ENCODE measurements at regions not wholly inside any gene's neighbourhood (a gene's known extent, or its start where the extent isn't known, plus 50 kb on each side); places are given as distances from the start of the nearest gene placed in this dataset.

- peaks cover 0 to under 1% (median 0%) of the 10 kb centered on the region in 12 donors for H3K4me1 ChIP-seq
- no peaks in the 10 kb centered on the region for H3K36me3 ChIP-seq
- H3K9me3 ChIP-seq: no peaks in the 10 kb centered on the region
- 84 to 87% (median 86%) methylated on average over 2 of the region's 2 CpGs for WGBS, 4 donors
- H3K4me3 ChIP-seq: no peak overlapping the region
- no peak for ATAC-seq
- no peak overlapping the region for H3K27ac ChIP-seq
- no peak for DNase-seq
- H3K27me3 ChIP-seq: no peaks in the 10 kb centered on the region
- intact Hi-C loops (cut with DNase I): no loop called here
- TF ChIP-seq CTCF (IDR thresholded peaks at IDR 0.05) (no peak), POLR2A (IDR thresholded peaks at IDR 0.05) (no peak)
These were observed 388.3 kb downstream of the PDGFC start for GRCh38 chr4:156583265-156583664.

GRCh38 chr4:156581282-156582063 is 390.1 kb downstream of the PDGFC start:
- H3K4me3 ChIP-seq: no peak overlapping the region
- H3K36me3 ChIP-seq: no peaks in the 10 kb centered on the region
- DNase-seq: no peak
- ATAC-seq: no peak
- no peaks in the 10 kb centered on the region for H3K27me3 ChIP-seq
- H3K4me1 ChIP-seq: peaks cover 0 to 2% (median 0%) of the 10 kb centered on the region in 12 donors
- intact Hi-C loops (cut with DNase I): no loop called here
- no peak overlapping the region for H3K27ac ChIP-seq
- TF ChIP-seq POLR2A (IDR thresholded peaks at IDR 0.05) (no peak), CTCF (IDR thresholded peaks at IDR 0.05) (no peak)
- WGBS, 4 donors: 44 to 50% (median 48%) methylated on average over 3 of the region's 3 CpGs
- H3K9me3 ChIP-seq: no peaks in the 10 kb centered on the region

GRCh38 chr4:156578713-156579112 is 392.9 kb downstream of the PDGFC start:
- no peaks in the 10 kb centered on the region for H3K36me3 ChIP-seq
- intact Hi-C loops (cut with DNase I): no loop called here
- H3K27me3 ChIP-seq: no peaks in the 10 kb centered on the region
- no peak overlapping the region for H3K4me3 ChIP-seq
- H3K9me3 ChIP-seq: no peaks in the 10 kb centered on the region
- DNase-seq (no peak), ATAC-seq (no peak)
- TF ChIP-seq POLR2A (IDR thresholded peaks at IDR 0.05): no peak
- TF ChIP-seq CTCF (IDR thresholded peaks at IDR 0.05): no peak
- peaks cover 0 to 2% (median 0%) of the 10 kb centered on the region in 12 donors for H3K4me1 ChIP-seq
- no peak overlapping the region for H3K27ac ChIP-seq

- peaks cover 0 to 2% (median 0%) of the 10 kb centered on the region in 12 donors for H3K4me1 ChIP-seq
- no peaks in the 10 kb centered on the region for H3K36me3 ChIP-seq
- no peak for ATAC-seq
- no peak overlapping the region for H3K27ac ChIP-seq
- no peak overlapping the region for H3K4me3 ChIP-seq
- 38 to 52% (median 44%) methylated on average over 4 of the region's 4 CpGs for WGBS, 4 donors
- H3K9me3 ChIP-seq: no peaks in the 10 kb centered on the region
- intact Hi-C loops (cut with DNase I): no loop called here
- TF ChIP-seq POLR2A (IDR thresholded peaks at IDR 0.05) (no peak), CTCF (IDR thresholded peaks at IDR 0.05) (no peak)
- H3K27me3 ChIP-seq: no peaks in the 10 kb centered on the region
- no peak for DNase-seq
These were observed 393.6 kb downstream of the PDGFC start for GRCh38 chr4:156578005-156578404.
